GM19238 (cell line): ENCODE measurements at regions not wholly inside any gene's neighbourhood (a gene's known extent, or its start where the extent isn't known, plus 50 kb on each side); places are given as distances from the start of the nearest gene placed in this dataset.
"Not testable (repeated sequence)": the region's sequence is repeated elsewhere in the genome, so short reads cannot be mapped to it uniquely, and the experiment has no call there.

ENCODE experiments used
- DNase-seq: peaks from one replicate; pipeline ENCODE4 v3.0.0; 2011; ENCODE audit warnings: low spot score; ENCODE audit not compliant: insufficient read length

GRCh38 chr9:118630931-118631595 is 738.2 kb downstream of the BRINP1 start:
- DNase-seq = no peak

- DNase-seq = no peak
Observed at GRCh38 chr9:118631956-118632355, 737.3 kb downstream of the BRINP1 start.

GRCh38 chr9:118635416-118635815 is 733.8 kb downstream of the BRINP1 start:
- no peak for DNase-seq

GRCh38 chr9:118637681-118638080 is 731.6 kb downstream of the BRINP1 start:
- DNase-seq = no peak

- DNase-seq = no peak
Observed at GRCh38 chr9:118640836-118641560, 728.2 kb downstream of the BRINP1 start.

GRCh38 chr9:118643118-118643517 is 726.1 kb downstream of the BRINP1 start:
- no peak for DNase-seq

- DNase-seq = no peak
Observed at GRCh38 chr9:118644066-118644465, 725.2 kb downstream of the BRINP1 start.

- no peak for DNase-seq
Observed at GRCh38 chr9:118647331-118647730, 721.9 kb downstream of the BRINP1 start.

GRCh38 chr9:118650417-118650816 is 718.8 kb downstream of the BRINP1 start:
- no peak for DNase-seq

- no peak for DNase-seq
Observed at GRCh38 chr9:118651511-118651910, 717.7 kb downstream of the BRINP1 start.

GRCh38 chr9:118652258-118652657 is 717.0 kb downstream of the BRINP1 start:
- DNase-seq = no peak

GRCh38 chr9:118652912-118653311 is 716.3 kb downstream of the BRINP1 start:
- no peak for DNase-seq

GRCh38 chr9:118659011-118659410 is 710.2 kb downstream of the BRINP1 start:
- no peak for DNase-seq

- no peak for DNase-seq
Observed at GRCh38 chr9:118665226-118665919, 703.9 kb downstream of the BRINP1 start.

- no peak for DNase-seq
Observed at GRCh38 chr9:118670011-118670953, 699.0 kb downstream of the BRINP1 start.

GRCh38 chr9:118674942-118675341 is 694.3 kb downstream of the BRINP1 start:
- DNase-seq = no peak

GRCh38 chr9:118677936-118678653 is 691.1 kb downstream of the BRINP1 start:
- DNase-seq = not testable (repeated sequence)

GRCh38 chr9:118686959-118687358 is 682.3 kb downstream of the BRINP1 start:
- no peak for DNase-seq

GRCh38 chr9:118689280-118689679 is 680.0 kb downstream of the BRINP1 start:
- no peak for DNase-seq

GRCh38 chr9:118692613-118693012 is 676.6 kb downstream of the BRINP1 start:
- no peak for DNase-seq

- DNase-seq = no peak
Observed at GRCh38 chr9:118693645-118694044, 675.6 kb downstream of the BRINP1 start.
